Stimulated activated naive B cell treated with anti-CD40 and anti-IgM and Interleukin-4, amounts not matched to agents 10 μg/mL and 1 μg/mL and 100 μg/mL, for 72 hours (primary cell): ENCODE measurements at regions not wholly inside any gene's neighbourhood (a gene's known extent, or its start where the extent isn't known, plus 50 kb on each side); places are given as distances from the start of the nearest gene placed in this dataset.

Experiments used
- ATAC-seq, 2 donors: fragments of 150-1000 bp; cut with Tn5 transposase; replicated peaks; 2 replicates each; pipeline ENCODE4 v1.10.0; 2021; ENCODE audit warnings: moderate library complexity in 1 of 2
- DNase-seq: peaks from one replicate; pipeline ENCODE4 v3.0.0; 2021
- H3K27ac Mint-ChIP-seq: one replicate; pipeline ENCODE4 v1.8.0; 2022; ENCODE audit warnings: mild to moderate bottlenecking, mixed read lengths
- H3K27me3 Mint-ChIP-seq, 2 donors: one replicate each; pipeline ENCODE4 v1.8.0; 2022; ENCODE audit warnings: mixed read lengths in 2 of 2
- H3K36me3 Mint-ChIP-seq, 2 donors: one replicate each; pipeline ENCODE4 v1.8.0; 2022; ENCODE audit warnings: mixed read lengths in 2 of 2, mild to moderate bottlenecking in 1 of 2
- H3K4me1 Mint-ChIP-seq, 2 donors: one replicate each; pipeline ENCODE4 v1.8.0; 2022; ENCODE audit warnings: mixed read lengths in 2 of 2, mild to moderate bottlenecking in 1 of 2
- H3K4me3 Mint-ChIP-seq, 2 donors: one replicate each; pipeline ENCODE4 v1.8.0; 2022; ENCODE audit warnings: mild to moderate bottlenecking in 2 of 2, mixed read lengths in 2 of 2, moderate library complexity in 1 of 2
- H3K9me3 Mint-ChIP-seq, 2 donors: one replicate each; pipeline ENCODE4 v1.8.0; 2022; ENCODE audit warnings: mixed read lengths in 2 of 2, mild to moderate bottlenecking in 1 of 2

DNA sequence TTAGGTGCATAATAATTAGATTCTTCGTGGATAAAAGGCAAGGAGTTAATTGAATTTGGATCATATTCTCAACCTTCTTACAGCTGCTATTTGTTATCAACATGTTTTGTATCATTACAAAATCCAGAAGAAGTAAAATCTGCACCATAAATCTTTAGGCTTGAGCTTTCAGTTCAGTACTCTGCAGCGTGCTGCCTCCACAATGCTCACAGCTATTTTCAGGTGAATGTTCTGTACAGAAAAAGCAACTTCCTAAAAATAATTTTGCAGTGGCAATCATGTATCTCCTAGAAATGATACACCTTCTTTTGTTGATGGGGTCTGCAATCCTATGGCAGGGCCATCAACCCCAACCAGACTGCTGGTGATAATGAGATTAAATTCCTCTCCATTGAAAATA lies 220.9 kb upstream of the CTNNB1 start:
- ATAC-seq (no peak), DNase-seq (no peak)
- no peaks in the 10 kb centered on the region for H3K36me3 Mint-ChIP-seq
- H3K27ac Mint-ChIP-seq = no peak overlapping the region
- H3K4me1 Mint-ChIP-seq = peaks cover 37 to 60% of the 10 kb centered on the region in 2 donors
- H3K27me3 Mint-ChIP-seq = no peaks in the 10 kb centered on the region
- H3K9me3 Mint-ChIP-seq = no peaks in the 10 kb centered on the region
- no peak overlapping the region for H3K4me3 Mint-ChIP-seq

DNA sequence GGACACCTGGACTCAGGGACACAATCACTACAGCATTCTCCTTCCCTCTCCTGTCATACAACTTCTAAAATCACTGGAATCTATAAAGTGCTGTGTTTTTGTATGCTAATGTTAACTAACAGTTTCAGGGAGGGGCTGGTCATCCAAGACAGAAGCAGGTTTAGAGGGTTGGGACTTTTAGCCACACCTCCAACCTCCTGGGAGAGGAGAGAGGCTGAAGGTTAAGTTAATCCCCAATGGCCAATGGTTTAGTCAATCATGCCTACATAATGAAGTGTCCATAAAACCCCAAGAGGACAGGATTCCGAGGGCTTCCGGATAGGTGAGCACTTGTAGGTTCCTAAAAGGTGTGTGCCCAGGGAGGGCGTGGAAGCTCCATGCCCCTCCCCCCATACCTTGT lies 219.3 kb upstream of the CTNNB1 start:
- peak; percentile 50 to 59 for ATAC-seq
- no peak for DNase-seq
- H3K4me3 Mint-ChIP-seq = no peak overlapping the region
- peak overlapping the region; percentile 77 for H3K27ac Mint-ChIP-seq
- peaks cover 0 to 2% of the 10 kb centered on the region in 2 donors for H3K9me3 Mint-ChIP-seq
- H3K27me3 Mint-ChIP-seq = no peaks in the 10 kb centered on the region
- H3K36me3 Mint-ChIP-seq = no peaks in the 10 kb centered on the region
- peaks cover 30 to 57% of the 10 kb centered on the region in 2 donors for H3K4me1 Mint-ChIP-seq

DNA sequence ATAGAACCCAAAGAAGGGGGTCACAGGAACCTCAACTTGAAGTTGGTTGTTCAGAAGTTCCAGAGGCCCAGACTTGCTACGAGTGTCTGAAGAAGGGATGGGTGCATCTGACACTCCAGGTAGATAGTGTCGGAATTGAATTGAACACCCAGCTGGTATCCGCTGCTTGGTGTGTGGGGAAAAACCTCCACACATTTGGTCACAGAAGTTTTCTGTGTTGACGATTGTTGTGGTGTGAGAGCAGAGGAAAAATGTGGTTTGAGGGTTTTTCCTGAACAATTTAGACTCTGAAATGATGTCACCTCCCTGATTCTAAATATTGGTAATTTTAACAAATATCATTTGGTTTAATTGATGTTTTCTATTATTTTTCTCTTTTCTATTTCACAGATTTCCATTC lies 218.8 kb upstream of the CTNNB1 start:
- ATAC-seq (peak; percentile 86 to 92), DNase-seq (peak; percentile 42)
- peaks cover 0 to 2% of the 10 kb centered on the region in 2 donors for H3K9me3 Mint-ChIP-seq
- H3K4me3 Mint-ChIP-seq = no peak overlapping the region
- peaks cover 29 to 53% of the 10 kb centered on the region in 2 donors for H3K4me1 Mint-ChIP-seq
- H3K27ac Mint-ChIP-seq = peak overlapping the region; percentile 77
- H3K36me3 Mint-ChIP-seq = no peaks in the 10 kb centered on the region
- no peaks in the 10 kb centered on the region for H3K27me3 Mint-ChIP-seq

DNA sequence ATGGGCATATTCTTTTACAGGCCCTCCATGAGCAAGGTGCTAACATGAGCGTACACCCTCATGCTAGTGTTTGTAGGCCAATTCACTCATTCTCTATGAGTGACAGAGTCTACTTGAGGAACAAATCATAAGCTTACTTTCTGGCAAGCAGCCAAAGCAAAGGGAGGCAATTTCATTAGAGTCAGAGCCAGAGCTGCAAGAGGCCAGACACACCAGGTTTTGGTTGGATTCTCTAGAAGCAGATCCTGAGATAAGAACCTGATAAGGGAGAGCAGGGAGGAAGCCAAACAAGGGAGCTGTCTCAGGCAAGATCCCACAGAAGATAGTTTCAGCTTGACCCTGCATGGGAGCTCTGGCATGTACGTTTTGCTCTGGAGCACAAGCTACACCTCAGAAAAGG lies 214.1 kb upstream of the CTNNB1 start:
- DNase-seq (no peak), ATAC-seq (no peak)
- peaks cover 0 to 5% of the 10 kb centered on the region in 2 donors for H3K9me3 Mint-ChIP-seq
- H3K36me3 Mint-ChIP-seq = no peaks in the 10 kb centered on the region
- H3K27ac Mint-ChIP-seq = no peak overlapping the region
- peaks cover 13 to 22% of the 10 kb centered on the region in 2 donors for H3K4me1 Mint-ChIP-seq
- H3K27me3 Mint-ChIP-seq = peaks cover 9 to 13% of the 10 kb centered on the region in 2 donors
- no peak overlapping the region for H3K4me3 Mint-ChIP-seq

DNA sequence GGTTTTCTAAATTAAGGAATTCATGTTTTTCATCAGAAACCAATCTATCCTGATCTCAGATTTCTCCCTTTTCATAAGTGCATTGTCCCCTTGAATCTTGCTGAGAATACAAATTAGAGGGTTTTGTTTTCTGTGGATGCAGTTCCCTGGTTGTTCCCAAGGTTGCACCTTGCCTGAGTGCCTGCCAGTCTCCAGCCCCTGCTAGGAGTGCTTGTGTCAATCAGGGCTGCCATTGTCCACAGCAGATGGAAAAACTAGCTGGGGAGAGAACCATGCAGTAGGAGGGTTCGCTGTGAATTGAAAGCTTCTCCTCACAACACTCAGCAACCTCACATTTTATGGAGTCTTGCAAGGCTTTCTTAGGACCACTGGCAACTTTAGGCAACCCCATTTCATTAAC lies 210.8 kb upstream of the CTNNB1 start:
- Mint-ChIP-seq H3K36me3 (peaks cover 0 to 1% of the 10 kb centered on the region in 2 donors), H3K4me3 (no peak overlapping the region), H3K4me1 (peaks cover 0 to 2% of the 10 kb centered on the region in 2 donors), H3K27ac (no peak overlapping the region), H3K27me3 (peaks cover 9 to 13% of the 10 kb centered on the region in 2 donors), H3K9me3 (peaks cover 0 to 5% of the 10 kb centered on the region in 2 donors)
- DNase-seq (no peak), ATAC-seq (no peak)

DNA sequence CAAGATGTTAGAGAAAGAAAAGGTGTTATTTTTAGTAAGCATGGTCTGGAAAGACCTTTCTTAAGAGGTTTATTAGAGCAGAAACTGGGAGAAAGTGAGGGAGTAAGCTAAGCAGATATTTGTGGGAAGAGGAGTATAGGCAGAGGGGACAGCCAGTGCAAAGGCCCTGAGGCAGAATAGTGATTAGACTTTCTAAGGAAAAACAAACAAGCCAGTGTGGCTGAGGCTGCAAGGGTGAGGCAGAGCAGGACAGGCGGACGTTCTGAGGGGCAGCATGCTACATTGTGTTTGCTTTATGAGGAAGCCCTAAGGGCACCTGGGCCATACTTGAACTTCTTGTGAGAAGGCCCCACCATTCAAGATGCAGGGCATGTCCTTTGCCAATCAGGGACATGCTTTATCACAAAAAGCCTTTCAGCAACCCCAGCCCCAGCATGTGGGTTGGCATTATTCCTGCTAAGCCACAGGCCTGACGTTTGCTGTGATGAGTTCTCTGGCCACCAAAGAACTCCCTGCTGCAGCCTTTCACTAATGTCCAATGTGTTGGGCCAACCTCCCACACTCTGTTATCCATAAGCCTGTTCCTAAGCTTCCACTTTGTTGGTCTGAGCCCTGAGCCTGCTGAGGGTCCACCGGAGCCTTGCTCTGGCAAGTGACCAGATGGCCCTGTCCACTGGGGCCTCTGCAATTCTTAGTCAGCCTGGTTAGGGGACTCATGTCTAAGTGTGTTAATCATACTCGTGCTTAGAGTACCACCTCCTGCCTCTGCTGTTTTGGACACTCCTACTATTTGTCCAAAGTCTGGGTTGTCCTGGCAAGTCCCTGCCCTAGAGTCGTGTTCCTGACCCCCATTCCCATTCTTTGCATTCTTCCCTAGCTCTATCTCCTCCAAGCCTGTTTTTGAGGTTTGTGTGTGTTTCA lies 209.9 kb upstream of the CTNNB1 start:
- Mint-ChIP-seq H3K4me3 (no peak overlapping the region), H3K27ac (no peak overlapping the region), H3K9me3 (peaks cover 0 to 4% of the 10 kb centered on the region in 2 donors), H3K36me3 (peaks cover 0 to 1% of the 10 kb centered on the region in 2 donors), H3K27me3 (peaks cover 9 to 13% of the 10 kb centered on the region in 2 donors), H3K4me1 (no peaks in the 10 kb centered on the region)
- ATAC-seq = no peak
- DNase-seq = no peak

DNA sequence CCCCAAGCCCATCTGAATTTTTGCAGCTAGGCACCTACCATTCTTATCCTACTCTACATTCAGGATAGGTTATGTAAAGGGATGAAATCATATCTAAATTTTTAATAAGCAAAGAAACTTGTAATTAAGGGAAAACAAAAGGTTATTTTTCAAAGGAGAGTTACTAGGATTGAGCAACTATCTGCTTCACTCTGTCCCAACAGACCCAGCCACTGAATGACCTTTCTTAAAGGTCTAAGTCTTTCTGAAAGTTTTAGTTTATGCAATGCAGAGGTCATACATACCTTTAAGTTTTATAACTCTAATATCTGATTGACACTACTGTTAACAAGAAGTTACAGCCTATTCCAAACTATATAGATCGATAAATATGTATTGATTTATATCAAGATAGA lies 209.2 kb upstream of the CTNNB1 start:
- ATAC-seq = no peak
- no peak overlapping the region for H3K27ac Mint-ChIP-seq
- peaks cover 9 to 13% of the 10 kb centered on the region in 2 donors for H3K27me3 Mint-ChIP-seq
- H3K9me3 Mint-ChIP-seq = peaks cover 0 to 3% of the 10 kb centered on the region in 2 donors
- DNase-seq = no peak
- peaks cover 0 to 1% of the 10 kb centered on the region in 2 donors for H3K36me3 Mint-ChIP-seq
- no peaks in the 10 kb centered on the region for H3K4me1 Mint-ChIP-seq
- H3K4me3 Mint-ChIP-seq = no peak overlapping the region

DNA sequence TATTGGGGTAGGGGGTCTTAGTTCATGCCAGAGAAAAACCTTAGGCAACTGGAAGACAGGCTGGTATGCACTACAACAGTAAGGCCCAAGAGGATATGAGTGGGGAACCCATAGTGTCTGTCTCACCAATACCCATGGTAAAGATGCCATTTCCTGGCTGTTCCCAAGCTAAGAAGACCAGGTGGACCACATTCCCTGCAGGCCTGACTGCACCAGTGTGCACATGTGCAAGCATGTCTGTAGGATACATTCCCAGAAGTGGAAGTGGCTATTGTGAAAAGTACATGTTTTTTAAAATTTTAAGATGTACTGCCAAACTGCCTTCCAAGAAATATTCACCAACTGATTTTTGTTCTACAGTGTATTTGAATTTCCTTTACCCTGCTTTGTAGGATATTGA lies 207.3 kb upstream of the CTNNB1 start:
- peaks cover 7 to 9% of the 10 kb centered on the region in 2 donors for H3K27me3 Mint-ChIP-seq
- H3K27ac Mint-ChIP-seq = no peak overlapping the region
- DNase-seq = no peak
- peaks cover 0 to 3% of the 10 kb centered on the region in 2 donors for H3K9me3 Mint-ChIP-seq
- ATAC-seq = no peak
- peaks cover 0 to 1% of the 10 kb centered on the region in 2 donors for H3K36me3 Mint-ChIP-seq
- H3K4me1 Mint-ChIP-seq = no peaks in the 10 kb centered on the region
- H3K4me3 Mint-ChIP-seq = no peak overlapping the region

DNA sequence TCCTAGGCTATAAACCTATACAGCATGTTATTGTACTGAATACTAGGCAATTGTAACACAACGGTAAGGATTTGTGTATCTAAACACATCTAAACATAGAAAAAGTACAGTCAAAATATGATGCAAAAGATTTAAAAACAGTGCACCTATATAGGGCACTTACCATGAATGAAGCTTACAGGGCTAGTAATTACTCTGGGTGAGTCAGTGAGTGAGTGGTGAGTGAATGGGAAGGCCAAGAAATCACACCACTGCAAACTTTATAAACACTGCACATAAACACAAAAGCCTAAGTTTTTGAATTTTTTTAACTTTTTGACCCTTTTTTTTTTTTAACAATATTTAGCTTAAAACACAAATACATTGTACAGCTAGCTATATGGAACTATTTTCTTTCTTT lies 204.7 kb upstream of the CTNNB1 start:
- H3K9me3 Mint-ChIP-seq = no peaks in the 10 kb centered on the region
- ATAC-seq (no peak), DNase-seq (no peak)
- no peak overlapping the region for H3K4me3 Mint-ChIP-seq
- H3K4me1 Mint-ChIP-seq = no peaks in the 10 kb centered on the region
- peaks cover 0 to 8% of the 10 kb centered on the region in 2 donors for H3K27me3 Mint-ChIP-seq
- no peak overlapping the region for H3K27ac Mint-ChIP-seq
- H3K36me3 Mint-ChIP-seq = peaks cover 0 to 1% of the 10 kb centered on the region in 2 donors

DNA sequence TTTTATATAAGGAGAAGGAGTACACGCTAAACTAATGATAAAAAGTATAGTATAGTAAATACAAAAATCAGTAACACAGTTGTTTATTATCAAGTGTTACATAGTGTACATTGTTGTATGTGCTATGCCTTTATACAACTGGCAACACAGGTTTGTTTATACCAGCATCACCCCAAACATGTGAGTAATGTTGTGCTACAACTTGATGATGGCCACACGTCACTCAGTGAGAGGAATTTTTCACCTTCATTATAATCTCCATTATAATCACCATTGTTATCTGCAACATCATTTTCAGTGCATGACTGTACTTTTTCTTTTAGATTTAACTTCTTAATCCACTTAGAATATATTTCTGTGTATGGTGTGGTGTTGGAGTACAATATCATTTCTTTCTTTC lies 204.0 kb upstream of the CTNNB1 start:
- Mint-ChIP-seq H3K36me3 (peaks cover 0 to 1% of the 10 kb centered on the region in 2 donors), H3K27me3 (peaks cover 0 to 7% of the 10 kb centered on the region in 2 donors), H3K4me3 (no peak overlapping the region), H3K27ac (no peak overlapping the region), H3K4me1 (no peaks in the 10 kb centered on the region), H3K9me3 (no peaks in the 10 kb centered on the region)
- no peak for DNase-seq
- no peak for ATAC-seq

DNA sequence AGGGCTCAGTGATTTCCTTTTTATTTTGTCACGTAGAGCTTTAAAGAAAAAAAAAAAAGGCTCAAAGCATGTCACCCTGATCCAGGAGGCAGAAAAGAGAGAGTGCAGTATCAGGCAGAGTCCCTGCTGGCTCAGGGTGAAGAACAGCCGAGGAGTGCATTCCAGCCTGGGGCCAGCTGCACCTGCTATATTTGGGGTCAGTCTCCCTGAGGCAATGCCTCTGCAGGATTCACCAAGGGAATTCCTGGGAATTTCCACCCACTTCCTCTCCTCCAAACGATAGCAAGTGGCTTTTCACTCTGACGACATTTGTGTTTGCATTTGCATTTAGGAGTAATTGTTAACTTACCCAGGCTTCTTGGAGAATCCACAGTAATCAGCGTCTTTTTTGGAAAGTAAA lies 202.9 kb upstream of the CTNNB1 start:
- no peak overlapping the region for H3K27ac Mint-ChIP-seq
- peaks cover 0 to 1% of the 10 kb centered on the region in 2 donors for H3K36me3 Mint-ChIP-seq
- ATAC-seq (no peak), DNase-seq (no peak)
- H3K4me1 Mint-ChIP-seq = no peaks in the 10 kb centered on the region
- H3K27me3 Mint-ChIP-seq = peaks cover 0 to 7% of the 10 kb centered on the region in 2 donors
- H3K4me3 Mint-ChIP-seq = no peak overlapping the region
- no peaks in the 10 kb centered on the region for H3K9me3 Mint-ChIP-seq

DNA sequence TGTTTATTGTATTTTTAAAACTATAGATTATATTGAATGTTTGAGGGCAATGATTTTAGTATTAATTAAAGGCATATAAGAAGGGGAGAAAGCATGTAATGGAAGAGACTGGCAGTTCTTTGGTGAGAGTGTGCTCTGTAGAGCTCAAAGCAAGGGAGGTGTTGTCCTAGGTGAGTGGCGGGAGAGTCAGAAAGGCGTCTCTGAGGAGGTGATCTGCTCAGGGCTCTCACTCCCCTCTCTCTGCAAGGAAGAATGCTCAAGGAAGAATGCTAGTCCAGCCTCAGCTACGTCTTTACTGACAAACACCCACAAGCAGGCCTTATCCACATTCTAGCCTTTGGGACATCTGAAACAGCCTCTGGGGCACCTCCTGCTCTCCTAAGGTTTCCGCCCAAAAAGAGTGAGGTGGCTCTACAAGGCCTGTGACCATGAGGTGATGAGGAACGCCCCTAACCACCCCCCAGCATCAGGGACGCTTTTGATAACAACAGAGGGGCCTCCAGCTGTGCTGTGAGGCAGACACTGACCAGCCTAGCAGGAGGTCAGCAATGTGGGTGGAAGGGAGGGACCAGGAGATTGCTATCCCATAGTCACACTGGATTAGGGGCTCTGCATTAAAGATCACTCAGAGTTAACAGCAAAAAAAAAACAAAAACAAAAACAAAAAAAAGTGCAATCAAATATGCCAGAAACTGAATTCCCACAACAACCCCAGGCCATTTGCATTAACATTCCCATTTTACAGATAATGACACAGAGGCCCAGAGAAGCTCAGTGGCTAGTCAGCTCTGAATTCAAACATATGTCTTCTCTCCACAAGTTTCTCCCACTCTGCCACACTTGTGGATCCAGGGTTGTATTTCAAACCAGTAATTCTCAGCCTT lies 202.2 kb upstream of the CTNNB1 start:
- no peak for ATAC-seq
- H3K9me3 Mint-ChIP-seq = no peaks in the 10 kb centered on the region
- H3K36me3 Mint-ChIP-seq = peaks cover 0 to 1% of the 10 kb centered on the region in 2 donors
- H3K4me1 Mint-ChIP-seq = no peaks in the 10 kb centered on the region
- H3K27me3 Mint-ChIP-seq = peaks cover 0 to 7% of the 10 kb centered on the region in 2 donors
- no peak overlapping the region for H3K27ac Mint-ChIP-seq
- no peak overlapping the region for H3K4me3 Mint-ChIP-seq
- no peak for DNase-seq

DNA sequence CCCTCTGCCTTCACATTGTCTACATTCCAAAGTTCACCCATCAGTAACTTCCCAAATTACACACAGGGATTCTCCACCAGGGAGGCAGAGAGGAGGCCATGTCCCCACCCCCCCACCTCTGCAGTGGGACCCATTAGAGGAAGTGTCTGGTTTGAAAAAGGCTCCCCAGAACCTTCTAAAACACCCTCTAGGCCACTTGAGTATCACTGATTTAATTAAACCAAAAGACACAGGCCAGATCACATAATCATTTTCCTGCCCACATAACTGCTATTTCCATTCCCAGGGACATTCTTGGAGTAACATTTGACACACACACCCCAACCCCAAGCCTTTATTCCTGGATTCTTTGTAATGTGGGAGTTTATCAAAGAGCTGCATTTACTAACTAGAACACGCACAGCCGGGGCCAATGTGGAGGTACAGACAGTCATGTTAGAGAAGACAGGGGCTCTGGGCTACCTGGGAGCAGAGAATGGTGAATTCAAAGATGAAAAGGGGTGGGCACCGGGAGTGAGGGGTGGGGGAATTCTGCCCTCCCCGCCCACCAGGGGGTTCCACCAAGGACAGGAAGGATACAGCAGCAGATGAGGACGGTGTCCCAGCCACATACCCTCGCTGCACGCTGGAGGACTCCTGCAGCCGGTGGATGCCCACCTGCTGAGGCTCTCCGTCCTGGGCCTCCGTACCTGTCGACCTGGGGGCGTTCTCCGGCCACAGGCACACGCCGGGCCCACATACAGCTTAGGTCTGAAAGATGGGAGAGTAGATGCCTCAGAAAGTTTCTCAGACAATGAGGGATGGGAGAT lies 201.4 kb upstream of the CTNNB1 start:
- Mint-ChIP-seq H3K27ac (no peak overlapping the region), H3K36me3 (peaks cover 0 to 1% of the 10 kb centered on the region in 2 donors), H3K4me3 (no peak overlapping the region), H3K9me3 (no peaks in the 10 kb centered on the region), H3K4me1 (no peaks in the 10 kb centered on the region), H3K27me3 (peaks cover 0 to 7% of the 10 kb centered on the region in 2 donors)
- no peak for DNase-seq
- no peak for ATAC-seq

DNA sequence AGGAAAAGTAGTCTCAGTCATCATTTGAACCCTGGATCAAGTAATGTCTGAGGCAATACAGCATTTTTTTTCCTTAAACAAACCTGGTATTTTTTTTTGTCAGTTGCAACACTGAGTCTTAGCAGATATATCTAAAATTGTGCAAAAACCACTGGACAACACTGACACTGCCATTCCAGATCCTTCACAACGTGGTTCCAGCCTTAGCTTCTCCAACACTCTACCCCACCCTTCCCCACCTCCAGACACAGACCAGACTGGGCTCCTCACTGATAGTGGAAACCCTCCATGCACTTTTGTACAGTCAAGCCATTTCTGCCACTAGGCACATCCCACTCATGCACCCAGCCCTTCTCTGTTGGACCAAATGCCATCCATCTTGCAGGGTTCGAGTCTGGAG lies 199.6 kb upstream of the CTNNB1 start:
- Mint-ChIP-seq H3K36me3 (no peaks in the 10 kb centered on the region), H3K4me3 (no peak overlapping the region), H3K4me1 (no peaks in the 10 kb centered on the region), H3K27ac (no peak overlapping the region), H3K27me3 (peaks cover 0 to 7% of the 10 kb centered on the region in 2 donors), H3K9me3 (no peaks in the 10 kb centered on the region)
- ATAC-seq = no peak
- no peak for DNase-seq
